ENCODE measurements at regions not wholly inside any gene's neighbourhood (a gene's known extent, or its start where the extent isn't known, plus 50 kb on each side); places are given as distances from the start of the nearest gene placed in this dataset.
"Not testable (repeated sequence)": the region's sequence is repeated elsewhere in the genome, so short reads cannot be mapped to it uniquely, and the experiment has no call there.

- TF ChIP-seq CTCF, EP300 (IDR thresholded peaks at IDR 0.05): not testable (repeated sequence)
Observed at GRCh38 chr2:224113930-224114329, 74.8 kb upstream of the SERPINE2 start.

Data from suprapubic skin (tissue), 3 donors.